Muscle of arm (tissue), 1 donor: ENCODE measurements at regions not wholly inside any gene's neighbourhood (a gene's known extent, or its start where the extent isn't known, plus 50 kb on each side); places are given as distances from the start of the nearest gene placed in this dataset.

Experiments
- DNase-seq: peaks from one replicate; pipeline ENCODE4 v3.0.0-alpha.2; 2013

GRCh38 chr6:44679438-44680201 is 292.1 kb downstream of the CDC5L start:
- no peak for DNase-seq

- DNase-seq, result no peak
Measured at GRCh38 chr6:44680202-44680720, 292.8 kb downstream of the CDC5L start.

GRCh38 chr6:44681761-44682160 is 294.3 kb downstream of the CDC5L start:
- no peak for DNase-seq

GRCh38 chr6:44682280-44682679 is 294.8 kb downstream of the CDC5L start:
- DNase-seq, result no peak

GRCh38 chr6:44682987-44683779 is 295.7 kb downstream of the CDC5L start:
- DNase-seq, result no peak

- no peak for DNase-seq
Measured at GRCh38 chr6:44685213-44685612, 297.7 kb downstream of the CDC5L start.

- no peak for DNase-seq
Measured at GRCh38 chr6:44696099-44696498, 308.6 kb downstream of the CDC5L start.

GRCh38 chr6:44696686-44697085 is 309.2 kb downstream of the CDC5L start:
- DNase-seq, result no peak

GRCh38 chr6:44697327-44697726 is 309.8 kb downstream of the CDC5L start:
- DNase-seq, result peak; percentile 35

GRCh38 chr6:44698602-44699001 is 311.1 kb downstream of the CDC5L start:
- DNase-seq, result no peak

- no peak for DNase-seq
Measured at GRCh38 chr6:44699082-44699481, 311.6 kb downstream of the CDC5L start.

GRCh38 chr6:44699851-44700250 is 312.3 kb downstream of the CDC5L start:
- no peak for DNase-seq

- DNase-seq, result no peak
Measured at GRCh38 chr6:44700422-44700821, 312.9 kb downstream of the CDC5L start.

- DNase-seq, result no peak
Measured at GRCh38 chr6:44701038-44701636, 313.6 kb downstream of the CDC5L start.

GRCh38 chr6:44701637-44702101 is 314.2 kb downstream of the CDC5L start:
- no peak for DNase-seq

GRCh38 chr6:44702292-44702691 is 314.8 kb downstream of the CDC5L start:
- no peak for DNase-seq

GRCh38 chr6:44704240-44705150 is 317.0 kb downstream of the CDC5L start:
- no peak for DNase-seq

- no peak for DNase-seq
Measured at GRCh38 chr6:44705596-44705995, 318.1 kb downstream of the CDC5L start.

GRCh38 chr6:44706011-44706410 is 318.5 kb downstream of the CDC5L start:
- DNase-seq, result no peak

- no peak for DNase-seq
Measured at GRCh38 chr6:44708208-44708607, 320.7 kb downstream of the CDC5L start.

- DNase-seq, result no peak
Measured at GRCh38 chr6:44712353-44713111, 325.0 kb downstream of the CDC5L start.
